ENCODE measurements at regions not wholly inside any gene's neighbourhood (a gene's known extent, or its start where the extent isn't known, plus 50 kb on each side); places are given as distances from the start of the nearest gene placed in this dataset.

DNA sequence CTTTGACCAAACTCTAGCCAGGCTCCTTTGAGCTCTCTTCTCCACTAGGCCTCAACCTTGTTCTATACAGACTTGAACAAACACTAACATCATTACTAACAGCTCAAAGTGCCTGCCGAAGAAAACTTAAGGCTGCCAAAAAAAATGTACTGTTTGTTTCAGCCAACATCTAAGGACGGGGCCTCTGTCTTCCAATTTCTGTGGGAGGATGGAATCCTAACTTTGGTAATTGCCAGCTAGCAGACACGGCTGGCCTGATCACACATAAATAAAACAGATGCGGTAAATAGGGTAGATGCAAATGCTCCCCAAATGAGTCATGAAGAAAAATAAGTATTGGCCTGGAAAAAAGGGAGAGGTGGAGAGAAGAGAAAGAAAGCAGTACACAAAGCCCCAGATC, 394.3 kb downstream of the TMEM135 start:
- DNase-seq (ENCODE audit: low spot score), result no peak

DNA sequence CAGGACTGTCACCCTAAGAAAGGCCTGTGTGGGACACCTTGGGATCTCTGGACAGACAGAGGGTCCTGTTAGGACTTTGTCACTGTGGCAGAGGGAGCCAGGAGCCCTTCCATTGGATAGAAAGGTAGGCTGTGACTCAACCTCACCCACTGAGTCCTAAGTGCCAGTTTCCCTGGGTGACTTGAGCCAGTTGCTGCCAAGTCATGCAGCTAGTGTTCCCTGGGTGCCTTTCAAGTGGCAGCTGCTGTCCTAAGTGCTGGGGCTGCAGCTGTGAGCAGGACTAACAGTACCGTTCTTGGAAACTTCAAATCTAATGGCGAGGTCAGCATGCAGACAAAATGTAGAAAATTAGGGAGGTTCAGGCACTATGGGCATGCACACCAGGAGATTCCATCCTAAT, 393.7 kb downstream of the TMEM135 start:
- FAIRE-seq, result no peak
- DNase-seq (ENCODE audit: low spot score), result no peak

More for the DNA sequence above, 394.3 kb downstream of the TMEM135 start:
- FAIRE-seq, result no peak

DNA sequence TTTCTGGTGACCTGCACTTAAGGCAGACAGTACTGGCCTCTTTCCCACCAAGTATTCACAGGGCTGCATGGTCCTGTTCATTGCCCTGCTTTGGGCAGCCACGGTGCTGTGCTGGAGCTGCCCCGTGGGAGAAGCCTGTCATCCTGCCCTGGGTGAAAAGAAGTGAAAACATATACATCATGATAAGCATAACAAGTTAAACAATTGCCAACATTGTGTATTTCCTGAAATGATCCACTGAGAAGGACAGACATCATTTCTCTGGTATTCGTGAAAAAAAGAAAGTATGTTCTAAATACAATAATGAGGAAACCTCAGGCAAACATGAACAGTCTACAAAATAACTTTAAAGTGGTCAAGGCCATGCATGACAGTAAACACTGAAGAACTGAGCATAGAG, 393.1 kb downstream of the TMEM135 start:
- FAIRE-seq, result no peak

DNA sequence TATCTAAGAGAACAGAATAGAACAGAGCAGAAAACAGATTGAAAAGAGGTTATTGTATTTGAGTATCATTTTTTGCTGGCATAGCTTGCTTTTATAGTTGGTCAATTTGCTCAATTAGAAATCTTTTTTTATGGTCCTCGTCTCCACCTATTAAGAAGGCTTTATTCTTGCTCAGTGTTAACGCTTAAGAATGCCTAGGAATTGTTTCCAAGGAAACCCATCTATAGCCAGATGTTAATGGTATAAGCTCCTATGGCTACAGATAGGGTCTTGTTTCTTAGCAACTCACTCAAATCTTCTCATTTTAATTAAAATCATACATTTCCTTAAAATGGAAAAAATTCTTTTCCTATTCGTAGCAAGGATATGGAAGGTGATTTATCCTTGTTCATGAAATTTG, 392.3 kb downstream of the TMEM135 start:
- DNase-seq (ENCODE audit: low spot score), result no peak
- no peak for FAIRE-seq

More for the DNA sequence above, 393.1 kb downstream of the TMEM135 start:
- DNase-seq (ENCODE audit: low spot score), result no peak

DNA sequence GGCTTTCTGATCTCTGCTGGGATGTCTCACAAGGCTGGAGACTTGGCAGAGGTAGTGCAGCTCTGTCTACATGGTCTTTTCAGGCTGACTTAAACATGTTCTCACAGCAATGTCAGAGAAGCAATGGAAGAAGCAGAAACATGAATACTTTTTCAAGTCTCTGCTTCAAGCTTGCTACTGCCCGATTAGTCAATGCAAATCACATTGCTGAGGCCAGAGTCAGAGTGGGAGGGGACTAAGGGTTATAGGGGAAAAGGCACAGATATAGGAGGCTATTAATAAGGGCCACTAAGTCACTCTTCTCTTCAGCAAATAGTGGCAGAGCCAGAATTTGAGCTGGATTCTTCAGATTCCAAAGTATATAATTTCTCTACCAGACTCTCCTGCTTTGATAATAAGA, 390.5 kb downstream of the TMEM135 start:
- FAIRE-seq, result no peak

DNA sequence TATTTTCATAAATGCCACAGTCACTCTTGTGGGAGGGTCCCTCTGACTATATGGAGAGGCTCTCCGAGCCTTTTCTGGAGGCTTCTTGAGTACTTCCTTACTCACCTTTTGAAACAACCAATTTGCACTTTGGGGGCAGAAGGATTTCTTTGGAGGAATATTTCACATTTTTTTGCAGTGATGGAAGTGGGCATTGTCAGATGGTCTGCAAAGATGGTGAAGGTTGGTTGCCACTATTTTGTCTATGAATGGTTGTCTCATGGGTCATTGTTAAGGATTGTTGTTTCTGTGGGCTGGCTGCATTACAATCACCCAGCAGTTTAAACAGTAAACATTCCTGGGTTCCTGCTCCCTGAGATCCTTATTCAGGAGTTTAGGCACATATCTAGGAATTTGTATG, 388.2 kb downstream of the TMEM135 start:
- no peak for DNase-seq (ENCODE audit: low spot score)
- no peak for FAIRE-seq

More for the DNA sequence above, 390.5 kb downstream of the TMEM135 start:
- no peak for DNase-seq (ENCODE audit: low spot score)

DNA sequence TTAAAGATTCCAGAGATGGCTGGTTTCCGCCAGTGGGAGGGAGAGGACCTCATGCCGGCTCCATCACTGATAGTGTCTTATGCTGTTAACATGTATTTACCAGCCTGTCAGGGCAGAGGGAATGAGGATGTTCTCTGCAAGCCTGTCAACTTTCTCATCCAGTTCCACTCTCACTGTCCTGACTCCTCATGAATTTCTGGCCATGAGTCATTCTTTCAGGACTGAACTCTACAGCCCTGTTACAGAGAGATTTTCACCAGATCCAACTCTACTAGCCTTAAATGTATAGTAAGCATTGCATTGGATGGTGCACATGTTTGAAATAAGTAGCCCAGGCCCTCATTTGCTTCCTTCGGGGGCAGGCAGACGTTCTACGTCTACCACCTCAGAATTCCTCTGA, 387.7 kb downstream of the TMEM135 start:
- DNase-seq (ENCODE audit: low spot score) (no peak), FAIRE-seq (no peak)

DNA sequence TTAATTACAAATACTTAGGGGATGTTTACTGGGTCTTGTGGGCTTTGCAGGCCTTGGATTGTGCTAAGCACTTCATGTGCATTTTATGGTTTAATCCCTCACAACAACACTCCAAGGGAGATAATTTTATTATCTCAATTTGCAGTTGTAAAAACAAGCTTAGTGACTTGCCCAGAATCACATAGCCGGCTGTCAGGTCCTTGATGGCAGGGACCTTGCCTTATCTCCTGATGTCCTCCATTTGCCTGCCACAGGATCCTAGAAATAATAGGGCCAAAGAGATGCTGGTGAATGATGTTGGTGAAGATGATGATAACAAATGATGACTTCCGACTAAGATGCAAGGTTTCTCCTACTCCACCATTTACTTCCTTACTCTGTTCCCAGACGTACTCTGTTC, 385.4 kb downstream of the TMEM135 start:
- FAIRE-seq (no peak), DNase-seq (ENCODE audit: low spot score) (no peak)

DNA sequence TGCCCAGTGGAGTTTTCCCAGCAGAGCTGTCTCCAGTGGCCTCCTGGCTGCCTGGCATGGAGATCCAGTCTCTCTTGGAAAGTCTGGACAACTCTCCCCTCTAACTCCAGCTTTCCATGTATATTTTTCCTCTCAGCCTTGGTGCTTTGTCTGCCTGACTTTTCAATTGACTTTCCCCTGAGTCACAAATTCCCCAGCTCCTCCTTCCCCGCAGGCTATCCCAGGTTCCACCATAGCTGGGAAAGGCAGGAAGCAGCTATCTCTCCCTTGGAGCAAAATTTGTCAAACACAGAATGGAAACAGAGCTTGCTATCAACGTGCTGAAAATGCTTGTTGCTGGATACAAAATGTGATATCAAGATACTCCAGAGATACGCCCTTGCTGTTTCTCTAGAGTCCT, 384.8 kb downstream of the TMEM135 start:
- no peak for FAIRE-seq
- no peak for DNase-seq (ENCODE audit: low spot score)

DNA sequence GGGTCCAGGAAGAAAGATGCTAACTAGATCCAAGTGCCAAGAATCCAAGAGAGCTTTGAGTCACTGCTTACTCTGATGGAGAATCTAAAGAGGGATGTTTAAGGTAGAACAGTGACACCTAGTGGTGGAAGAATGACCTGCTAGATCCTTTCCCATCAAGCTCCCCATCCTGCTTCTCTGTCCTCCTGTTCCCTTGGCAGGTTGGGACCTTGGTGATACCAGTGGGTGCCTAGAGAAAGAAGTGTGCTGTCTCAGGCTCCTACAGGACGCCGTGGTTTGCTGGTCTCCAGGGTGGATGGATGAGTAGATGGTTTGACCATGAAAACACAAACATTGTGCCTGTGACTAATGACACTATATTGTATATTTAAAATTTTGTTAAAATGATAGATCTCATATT, 383.7 kb downstream of the TMEM135 start:
- DNase-seq (ENCODE audit: low spot score), result peak; percentile 62

DNA sequence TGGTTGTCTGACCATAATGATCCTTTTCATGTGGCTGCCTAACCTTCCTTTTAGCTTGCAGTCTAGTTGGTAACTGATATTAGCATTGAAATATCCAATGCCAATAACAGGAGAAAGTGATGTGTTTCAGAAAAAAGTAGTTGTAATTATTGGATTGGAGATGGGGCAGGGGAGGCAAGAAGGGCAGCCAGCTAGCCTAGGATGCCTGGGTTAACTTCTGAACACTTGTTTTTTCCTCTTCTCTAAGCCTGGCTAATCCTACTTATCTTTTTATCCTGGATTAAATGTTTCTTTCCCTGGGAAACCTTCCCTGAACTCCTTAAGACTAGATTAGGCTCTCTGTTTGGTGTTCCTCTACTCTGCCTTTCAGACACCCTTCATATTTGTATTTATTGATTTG, 380.2 kb downstream of the TMEM135 start:
- no peak for FAIRE-seq
- no peak for DNase-seq (ENCODE audit: low spot score)

More for the DNA sequence above, 383.7 kb downstream of the TMEM135 start:
- no peak for FAIRE-seq

DNA sequence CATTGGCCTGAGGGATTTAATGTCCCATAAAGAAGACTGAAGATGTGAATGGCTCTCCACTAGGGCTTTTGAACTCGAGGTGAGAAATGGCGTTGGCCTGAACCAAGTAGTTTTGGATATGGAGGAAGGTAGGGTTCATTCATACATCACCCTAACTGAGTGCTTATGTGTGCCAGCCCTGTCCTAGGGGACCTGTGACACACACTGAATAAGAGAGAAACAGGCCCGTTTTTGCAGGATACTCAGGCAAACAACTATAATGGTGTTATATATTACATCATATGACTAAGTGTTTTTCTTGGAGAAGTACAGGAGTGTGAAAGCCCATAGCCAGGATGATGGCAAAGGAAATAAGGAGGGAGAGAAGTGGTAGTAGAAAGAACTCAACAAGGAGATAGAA, 368.1 kb downstream of the TMEM135 start:
- FAIRE-seq (no peak), DNase-seq (ENCODE audit: low spot score) (no peak)

DNA sequence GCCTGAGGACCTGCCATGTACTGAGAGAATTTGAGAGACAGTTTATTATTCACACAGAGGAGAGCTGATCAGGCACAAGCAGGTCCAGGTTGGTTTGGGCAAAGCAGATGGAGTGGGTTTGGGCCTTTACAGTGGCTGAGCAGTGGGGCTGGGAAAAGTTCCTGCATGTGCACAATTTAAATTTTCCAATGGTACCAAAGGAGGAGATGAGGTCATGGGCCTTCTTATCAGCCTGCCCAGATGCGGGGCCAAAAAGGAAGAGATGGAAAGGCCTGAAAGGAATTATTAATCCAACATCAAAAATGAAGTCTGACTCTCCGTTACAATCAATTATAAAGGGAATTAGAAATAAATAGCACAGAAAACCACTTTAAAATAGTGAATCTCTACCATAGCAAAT, 367.6 kb downstream of the TMEM135 start:
- no peak for DNase-seq (ENCODE audit: low spot score)
- no peak for FAIRE-seq

DNA sequence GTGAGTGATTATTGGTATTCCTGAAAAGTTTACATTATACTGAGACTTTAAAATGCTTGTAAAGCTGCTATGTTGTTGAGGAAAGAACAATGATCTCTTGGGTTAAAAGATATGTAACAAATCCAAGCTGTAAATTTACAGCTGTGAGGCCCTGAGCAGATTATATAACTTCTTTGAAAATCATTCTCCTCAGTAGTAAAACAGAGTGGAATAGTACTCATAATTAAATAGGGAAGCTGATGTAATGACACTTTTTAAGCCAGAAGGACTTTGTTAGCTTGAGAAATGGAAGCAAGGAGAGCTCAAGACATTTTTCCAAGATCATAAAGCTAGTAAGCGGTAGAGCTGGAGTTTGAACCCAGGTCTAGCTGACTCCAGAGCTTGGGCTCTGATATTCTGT, 363.9 kb downstream of the TMEM135 start:
- no peak for DNase-seq (ENCODE audit: low spot score)
- no peak for FAIRE-seq

DNA sequence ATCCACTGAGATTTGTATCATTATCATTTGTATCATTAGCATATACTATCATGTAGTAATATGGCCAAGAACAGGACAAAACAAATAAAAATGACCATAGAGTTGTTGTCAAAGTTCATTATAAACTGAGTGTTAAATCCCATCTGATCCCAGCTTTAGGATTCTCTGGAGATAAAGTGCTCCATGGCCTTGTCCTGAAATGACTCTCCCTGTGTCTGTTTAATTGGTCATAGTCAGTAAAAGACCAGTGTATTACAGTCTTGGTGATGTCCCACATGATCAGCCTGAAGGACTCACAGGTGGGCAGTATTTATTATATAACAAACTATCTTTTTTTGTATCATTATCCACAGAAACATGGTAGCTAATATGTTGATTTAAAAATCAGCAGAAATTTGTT, 361.6 kb downstream of the TMEM135 start:
- no peak for FAIRE-seq
- no peak for DNase-seq (ENCODE audit: low spot score)

DNA sequence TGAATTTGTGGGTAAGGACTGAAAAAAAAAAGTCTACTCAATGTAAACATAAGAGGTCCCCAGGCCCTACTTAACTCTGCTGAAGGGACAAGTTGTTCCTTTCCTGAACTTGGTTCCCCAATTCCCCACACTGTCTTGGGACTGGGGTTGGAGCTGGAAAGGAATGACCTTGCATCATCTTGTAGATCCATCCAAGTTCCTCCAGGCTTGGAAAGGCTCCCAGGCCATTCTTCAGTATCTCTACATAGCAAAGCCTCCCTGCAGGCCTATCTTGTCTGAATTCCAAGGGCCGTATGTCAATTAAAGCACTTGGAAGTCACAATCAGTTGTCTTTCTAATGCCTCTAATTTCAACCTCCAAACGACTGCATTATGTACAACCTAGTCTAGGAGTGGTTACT, 361.2 kb downstream of the TMEM135 start:
- FAIRE-seq, result no peak
- DNase-seq (ENCODE audit: low spot score), result no peak

DNA sequence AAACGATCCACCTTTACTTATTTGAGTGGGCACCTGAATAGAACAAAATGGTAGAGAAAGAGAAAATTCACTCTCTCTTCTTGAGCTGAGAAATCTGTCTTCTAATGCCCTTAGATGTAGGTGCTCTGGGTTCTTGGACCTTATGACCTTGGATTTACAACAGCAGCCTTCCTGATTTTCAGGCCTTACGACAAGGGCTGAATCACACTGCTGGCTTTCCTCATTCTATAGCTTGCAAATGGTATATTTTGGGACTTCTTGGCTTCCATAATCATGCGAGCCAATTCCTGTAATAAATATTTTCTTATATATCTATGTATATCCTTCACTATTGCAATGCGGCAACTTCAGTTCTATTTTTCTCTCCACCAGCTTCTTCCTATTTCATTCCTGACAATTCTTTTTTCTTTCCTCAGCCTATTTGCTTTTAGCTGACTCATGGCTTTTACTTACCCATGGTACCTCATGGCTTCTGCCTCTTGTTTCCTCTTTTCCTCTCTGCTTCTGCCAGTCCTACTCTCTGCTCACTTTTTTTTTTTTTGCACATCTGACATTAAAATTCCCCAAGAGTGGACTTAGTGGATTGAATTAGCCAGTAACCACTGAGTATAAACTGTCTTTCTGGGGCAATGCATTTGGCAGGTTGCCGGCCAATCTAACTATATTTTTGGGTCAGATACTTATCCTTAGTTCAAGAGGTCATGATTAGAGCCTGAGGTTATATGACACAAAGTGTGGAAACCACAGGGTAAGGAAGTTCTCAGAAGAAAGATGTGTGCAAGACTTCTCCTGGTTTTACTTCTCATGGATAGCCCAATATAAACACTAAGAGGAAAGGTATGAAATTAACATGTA, 359.5 kb downstream of the TMEM135 start:
- no peak for DNase-seq (ENCODE audit: low spot score)
- no peak for FAIRE-seq

DNA sequence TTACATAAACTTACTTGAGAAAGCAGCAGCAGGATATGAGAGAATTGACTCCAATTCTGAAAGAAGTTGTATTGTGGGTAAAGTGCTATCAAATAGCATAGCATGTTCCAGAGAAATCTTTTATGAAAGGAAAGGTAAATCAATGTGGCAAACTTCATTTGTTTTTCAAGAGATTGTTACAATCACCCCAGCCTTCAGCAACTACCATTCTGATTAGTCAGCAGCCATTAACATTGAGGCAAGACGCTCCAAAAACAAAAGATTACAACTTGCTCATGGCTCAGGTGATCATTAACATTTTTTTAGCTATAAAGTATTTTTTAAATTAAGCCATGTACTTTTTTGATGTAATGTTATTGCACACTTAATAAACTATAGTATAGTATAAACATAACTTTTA, 357.2 kb downstream of the TMEM135 start:
- DNase-seq (ENCODE audit: low spot score), result no peak
- no peak for FAIRE-seq

DNA sequence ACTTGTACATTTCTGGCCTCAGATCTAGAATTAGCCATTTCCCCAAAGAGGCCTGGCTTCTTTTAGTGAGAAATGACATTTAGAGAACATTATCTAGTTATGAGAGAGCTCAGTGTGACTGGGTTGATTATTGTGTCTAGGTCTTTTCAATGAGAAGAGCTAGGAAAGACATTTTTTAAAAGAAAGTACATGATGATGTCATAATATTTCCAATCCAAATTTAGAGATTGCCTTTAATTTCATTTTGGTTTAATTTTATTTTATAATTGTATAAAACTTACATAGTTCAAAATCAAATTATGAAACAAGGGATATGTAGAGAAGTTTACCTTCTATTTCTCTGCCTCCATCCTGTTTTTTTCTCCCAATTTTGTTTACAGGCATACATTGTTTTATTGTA, 354.9 kb downstream of the TMEM135 start:
- FAIRE-seq (no peak), DNase-seq (ENCODE audit: low spot score) (no peak)

DNA sequence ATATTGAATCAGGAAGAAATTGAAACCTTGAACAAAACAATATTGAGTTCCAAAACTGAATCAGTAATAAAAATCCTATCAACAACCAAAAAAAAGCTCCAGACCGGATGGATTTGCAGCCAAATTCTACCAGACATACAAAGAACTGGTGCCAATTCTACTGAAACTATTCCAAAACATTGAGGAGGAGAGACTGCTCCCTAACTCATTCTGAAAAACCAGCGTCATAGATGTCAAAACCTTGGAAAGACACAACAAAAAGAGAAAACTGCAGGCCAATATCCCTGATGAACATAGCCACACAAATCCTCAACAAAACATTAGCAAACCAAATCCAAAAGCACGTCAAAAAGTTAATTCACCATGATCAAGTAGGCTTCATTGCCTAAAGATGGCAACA, 353.8 kb downstream of the TMEM135 start:
- no peak for FAIRE-seq
- DNase-seq (ENCODE audit: low spot score), result no peak

DNA sequence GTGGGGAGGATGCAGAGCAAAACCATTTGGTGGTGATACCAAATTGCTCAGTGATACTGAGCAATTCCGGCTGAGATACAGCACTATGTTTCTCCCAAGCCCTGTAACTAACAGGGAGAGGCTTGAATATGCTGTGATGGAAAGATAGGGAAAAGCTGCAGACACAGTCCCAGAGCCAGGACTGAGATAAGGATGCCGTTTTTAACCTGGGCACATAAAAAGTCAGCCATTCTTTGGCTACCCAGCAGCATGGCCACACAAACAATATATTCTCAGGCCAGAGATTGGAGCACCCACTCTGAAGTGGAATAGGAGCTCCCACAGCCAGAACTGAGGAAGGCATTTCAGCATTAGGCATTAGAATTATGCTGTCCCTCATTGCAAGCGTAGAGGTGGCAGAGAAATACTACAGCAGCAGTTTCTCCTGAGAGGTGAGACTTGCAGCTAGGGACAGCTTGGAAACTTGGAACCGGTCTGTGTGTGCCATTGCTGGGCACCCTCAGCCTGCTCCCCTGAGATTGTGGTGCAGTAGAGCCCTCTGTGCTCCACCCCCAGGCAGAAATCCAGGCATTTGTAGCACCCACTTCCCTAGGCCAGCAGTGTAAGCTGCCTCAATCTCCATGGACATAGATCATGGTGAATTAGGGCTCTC, 346.5 kb downstream of the TMEM135 start:
- no peak for DNase-seq (ENCODE audit: low spot score)
- FAIRE-seq, result no peak

DNA sequence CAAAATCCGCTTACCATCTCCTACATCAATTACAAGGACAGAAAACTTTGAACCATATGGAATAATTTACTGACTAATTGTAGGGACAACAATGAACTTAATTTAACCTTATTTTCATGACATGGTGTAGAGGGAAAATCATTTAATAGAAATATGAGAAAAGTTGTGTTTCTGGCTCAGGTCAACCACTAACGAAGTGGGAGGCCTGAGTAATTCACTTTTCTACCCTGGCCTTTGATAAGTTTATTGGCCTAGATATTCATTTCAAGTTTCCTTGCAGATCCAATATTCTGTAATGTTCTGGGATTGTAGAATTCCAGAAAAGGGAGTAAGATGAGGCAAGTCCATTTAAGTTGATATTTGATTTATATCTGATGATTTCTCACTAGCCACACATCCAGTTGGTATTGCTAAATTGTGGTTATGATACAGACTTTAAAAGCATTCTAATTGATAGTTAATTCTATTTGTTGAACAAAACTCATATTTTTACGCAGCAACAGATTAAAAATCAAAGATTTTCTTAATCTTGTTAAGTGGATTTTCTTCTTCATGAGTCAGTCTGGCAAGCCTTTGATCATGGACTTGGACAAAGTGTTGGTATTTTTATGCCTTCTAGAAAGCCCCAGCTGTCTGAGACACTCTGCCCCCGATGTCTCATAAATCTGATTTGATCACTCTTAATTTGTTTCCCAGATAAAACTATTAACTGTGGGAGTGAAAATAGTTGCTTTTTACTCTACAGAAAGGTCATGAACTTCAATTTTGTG, 336.5 kb downstream of the TMEM135 start:
- FAIRE-seq (no peak), DNase-seq (ENCODE audit: low spot score) (no peak)

Data from RCC 7860 (cell line).